ENCODE measurements at regions not wholly inside any gene's neighbourhood (a gene's known extent, or its start where the extent isn't known, plus 50 kb on each side); places are given as distances from the start of the nearest gene placed in this dataset.

DNA sequence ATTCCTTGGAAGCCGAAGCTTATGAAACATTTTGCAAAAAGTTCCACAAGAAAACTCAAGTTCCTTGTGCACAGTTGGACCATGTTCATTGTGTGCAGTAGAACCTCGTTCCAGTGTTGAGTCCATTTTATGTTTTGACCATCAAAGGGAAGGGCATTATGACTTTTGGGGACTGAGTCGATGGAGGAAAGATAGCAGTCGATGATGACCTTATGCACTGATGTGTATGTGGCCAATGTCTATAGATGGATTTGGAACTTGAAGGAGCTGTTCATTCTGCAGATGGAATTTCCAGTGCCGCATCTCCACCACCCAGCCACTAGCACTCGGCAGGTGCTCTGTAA lies 71.5 kb upstream of the IGLL5 start (continued):
- no peak for TF ChIP-seq PRDM1 (tag by site-specific recombination; IDR thresholded peaks at IDR 0.05)
- no peak for TF ChIP-seq ZNF398 (tag by site-specific recombination; IDR thresholded peaks at IDR 0.05)
- no peak for TF ChIP-seq ZNF830 (tag by site-specific recombination; IDR thresholded peaks at IDR 0.05; ENCODE audit: low read depth)
- no peak for TF ChIP-seq ZNF248 (tag by site-specific recombination; IDR thresholded peaks at IDR 0.05)
- TF ChIP-seq ZNF169 (tag by site-specific recombination; IDR thresholded peaks at IDR 0.05): no peak
- no peak for TF ChIP-seq KLF1 (tag by site-specific recombination; IDR thresholded peaks at IDR 0.05)
- no peak for TF ChIP-seq ZNF350 (tag by site-specific recombination; IDR thresholded peaks at IDR 0.05)
- no peak for TF ChIP-seq ZNF354C (tag by site-specific recombination; IDR thresholded peaks at IDR 0.05; ENCODE audit: borderline replicate concordance, low read depth)
- no peak for TF ChIP-seq ZNF157 (tag by site-specific recombination; IDR thresholded peaks at IDR 0.05)

- H3K9me3 ChIP-seq (ENCODE audit: control insufficient read depth, insufficient read depth, low read depth, low read length): no peaks in the 10 kb centered on the region
- no peaks in the 10 kb centered on the region for H3K36me3 ChIP-seq (ENCODE audit: control insufficient read depth in 2 of 2, insufficient read depth in 1 of 2, low read length in 2 of 2)
- H3K27ac ChIP-seq (ENCODE audit: extremely low read depth, low read depth, low read length): no peak overlapping the region
- POLR2A ChIA-PET: no interaction called here
- no peak for TF ChIP-seq ZNF629 (tag by site-specific recombination; IDR thresholded peaks at IDR 0.05)
- no peak for TF ChIP-seq ZNF248 (tag by site-specific recombination; IDR thresholded peaks at IDR 0.05)
- no peak for TF ChIP-seq ZNF350 (tag by site-specific recombination; IDR thresholded peaks at IDR 0.05)
- peak; percentile 32; the same call in 1 of the 2 replicates for TF ChIP-seq EGR2 (tag by site-specific recombination; IDR thresholded peaks at IDR 0.05; ENCODE audit: low read depth)
- TF ChIP-seq ZNF473 (tag by site-specific recombination; IDR thresholded peaks at IDR 0.05): no peak
- TF ChIP-seq ZFP37 (tag by site-specific recombination; IDR thresholded peaks at IDR 0.05): no peak
- no peak for TF ChIP-seq ZBTB20 (tag by site-specific recombination; IDR thresholded peaks at IDR 0.05)
- no peak for TF ChIP-seq ZSCAN23 (tag by site-specific recombination; IDR thresholded peaks at IDR 0.05)
- CTCF ChIA-PET: interaction anchor here (1.0 to 2.8 kb wide), 6 partner anchors 9 to 47 kb away, joined by 3 to 9 read pairs (median 4); no protein-coding TSS in a partner anchor
- H3K4me1 ChIP-seq (ENCODE audit: control insufficient read depth, insufficient read depth, low read length): no peaks in the 10 kb centered on the region
- H3K4me3 ChIP-seq (ENCODE audit: low read depth, low read length): no peak overlapping the region
Measured at GRCh38 chr22:22816766-22817410, 70.7 kb upstream of the IGLL5 start.

DNA sequence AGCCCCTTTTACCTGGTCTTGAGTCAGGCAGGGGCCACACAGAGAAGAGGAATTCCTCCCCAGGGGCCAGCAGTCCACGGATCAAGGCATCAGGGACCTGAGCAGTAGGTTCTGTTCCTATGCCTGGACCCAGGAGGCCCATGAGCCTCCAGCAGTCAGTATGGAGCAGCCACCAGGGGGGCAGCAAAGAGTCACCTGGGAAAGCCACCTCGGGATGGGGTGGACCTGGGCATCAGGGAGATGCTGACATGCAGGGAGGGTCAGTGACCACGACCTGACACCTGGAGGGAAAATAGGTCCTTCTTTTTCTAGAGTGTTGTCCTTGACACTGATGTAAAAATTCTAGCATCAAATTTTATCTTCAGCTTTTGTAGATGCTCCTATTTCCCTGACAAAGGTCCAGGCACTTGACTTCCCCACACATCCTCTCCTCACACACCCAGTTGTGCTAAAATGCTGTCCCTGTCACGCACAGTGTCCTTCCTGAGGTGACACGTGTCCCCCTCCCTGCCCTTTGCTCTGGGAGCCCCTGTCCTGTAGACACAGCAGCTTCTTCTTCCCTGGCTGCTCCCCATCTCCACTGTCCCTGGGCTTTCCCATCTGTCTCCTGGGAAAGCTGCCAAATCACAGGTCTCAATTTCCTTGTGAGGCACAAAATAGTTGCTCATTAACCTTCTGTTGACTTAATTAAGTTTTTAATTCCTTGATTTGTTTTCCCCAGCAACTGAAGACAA lies 70.0 kb upstream of the IGLL5 start:
- ChIA-PET POLR2A (no interaction called here), CTCF (interaction anchor here (0.6 to 2.8 kb wide), 6 partner anchors 7 to 495 kb away, joined by 3 to 9 read pairs (median 3); no protein-coding TSS in a partner anchor)
- Histone ChIP-seq H3K36me3 (ENCODE audit: control insufficient read depth in 2 of 2, insufficient read depth in 1 of 2, low read length in 2 of 2) (no peaks in the 10 kb centered on the region), H3K4me3 (ENCODE audit: low read depth, low read length) (no peak overlapping the region), H3K9me3 (ENCODE audit: control insufficient read depth, insufficient read depth, low read depth, low read length) (no peaks in the 10 kb centered on the region), H3K4me1 (ENCODE audit: control insufficient read depth, insufficient read depth, low read length) (no peaks in the 10 kb centered on the region), H3K27ac (ENCODE audit: extremely low read depth, low read depth, low read length) (no peak overlapping the region)
- TF ChIP-seq, protein P1, sequence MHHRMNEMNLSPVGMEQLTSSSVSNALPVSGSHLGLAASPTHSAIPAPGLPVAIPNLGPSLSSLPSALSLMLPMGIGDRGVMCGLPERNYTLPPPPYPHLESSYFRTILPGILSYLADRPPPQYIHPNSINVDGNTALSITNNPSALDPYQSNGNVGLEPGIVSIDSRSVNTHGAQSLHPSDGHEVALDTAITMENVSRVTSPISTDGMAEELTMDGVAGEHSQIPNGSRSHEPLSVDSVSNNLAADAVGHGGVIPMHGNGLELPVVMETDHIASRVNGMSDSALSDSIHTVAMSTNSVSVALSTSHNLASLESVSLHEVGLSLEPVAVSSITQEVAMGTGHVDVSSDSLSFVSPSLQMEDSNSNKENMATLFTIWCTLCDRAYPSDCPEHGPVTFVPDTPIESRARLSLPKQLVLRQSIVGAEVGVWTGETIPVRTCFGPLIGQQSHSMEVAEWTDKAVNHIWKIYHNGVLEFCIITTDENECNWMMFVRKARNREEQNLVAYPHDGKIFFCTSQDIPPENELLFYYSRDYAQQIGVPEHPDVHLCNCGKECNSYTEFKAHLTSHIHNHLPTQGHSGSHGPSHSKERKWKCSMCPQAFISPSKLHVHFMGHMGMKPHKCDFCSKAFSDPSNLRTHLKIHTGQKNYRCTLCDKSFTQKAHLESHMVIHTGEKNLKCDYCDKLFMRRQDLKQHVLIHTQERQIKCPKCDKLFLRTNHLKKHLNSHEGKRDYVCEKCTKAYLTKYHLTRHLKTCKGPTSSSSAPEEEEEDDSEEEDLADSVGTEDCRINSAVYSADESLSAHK (tag by site-specific recombination; IDR thresholded peaks at IDR 0.05): no peak
- no peak for TF ChIP-seq KLF8 (tag by site-specific recombination; IDR thresholded peaks at IDR 0.05)
- no peak for TF ChIP-seq ZIC2 (tag by site-specific recombination; IDR thresholded peaks at IDR 0.05)
- TF ChIP-seq HOXA7 (CRISPR knock-in tag; IDR thresholded peaks at IDR 0.05; ENCODE audit: borderline replicate concordance): no peak
- TF ChIP-seq TCF7L2 (IDR thresholded peaks at IDR 0.05; ENCODE audit: borderline replicate concordance, low read depth, low read length): no peak
- TF ChIP-seq MEIS1 (CRISPR knock-in tag; IDR thresholded peaks at IDR 0.05; ENCODE audit: borderline replicate concordance): no peak
- TF ChIP-seq ZSCAN16 (tag by site-specific recombination; IDR thresholded peaks at IDR 0.05): no peak
- no peak for TF ChIP-seq ZNF670 (tag by site-specific recombination; IDR thresholded peaks at IDR 0.05; ENCODE audit: low read depth)
- no peak for TF ChIP-seq ZBTB49 (tag by site-specific recombination; IDR thresholded peaks at IDR 0.05; ENCODE audit: low read depth)
- no peak for TF ChIP-seq ZXDB (tag by site-specific recombination; IDR thresholded peaks at IDR 0.05)
- no peak for TF ChIP-seq ZBTB7A (tag by site-specific recombination; IDR thresholded peaks at IDR 0.05; ENCODE audit: low read depth)
- TF ChIP-seq ZNF785 (tag by site-specific recombination; IDR thresholded peaks at IDR 0.05): no peak

Data from HEK293 (cell line).